Neural cell (in vitro differentiated cells): ENCODE measurements at regions not wholly inside any gene's neighbourhood (a gene's known extent, or its start where the extent isn't known, plus 50 kb on each side); places are given as distances from the start of the nearest gene placed in this dataset.
A peak's percentile ranks its signal among the peaks of the same experiment; 100 is the strongest.

Experiments
- H2AFZ ChIP-seq: fragments of 200-600, 300-800 bp; sonication (generic), shearing (Covaris generic); 2 replicates; pipeline ENCODE4 v1.6.0; 2014; ENCODE audit warnings: low read depth, mild to moderate bottlenecking, antibody characterized with exemption, low read length, moderate library complexity
- H3F3A ChIP-seq: fragments of 200-600 bp; shearing (Covaris generic); 2 replicates; pipeline ENCODE4 v1.6.1; 2016; ENCODE audit warnings: mild to moderate bottlenecking, moderate library complexity, mixed read lengths, antibody characterized with exemption, low read length; ENCODE audit not compliant: insufficient read depth, poor library complexity, severe bottlenecking
- H3K27ac ChIP-seq: fragments of 200-600, 300-800 bp; sonication (generic), shearing (Covaris generic); 2 replicates; pipeline ENCODE4 v1.5.1; 2014; ENCODE audit warnings: mild to moderate bottlenecking, low read length, moderate library complexity
- H3K27me3 ChIP-seq: fragments of 300-800, 200-600 bp; sonication (generic), shearing (Covaris generic); 2 replicates; pipeline ENCODE4 v1.6.0; 2014; ENCODE audit warnings: mild to moderate bottlenecking, low read depth, low read length, moderate library complexity; ENCODE audit not compliant: insufficient read depth
- H3K36me3 ChIP-seq: fragments of 300-800, 200-600 bp; sonication (generic), shearing (Covaris generic); 2 replicates; pipeline ENCODE4 v1.5.1; 2014; ENCODE audit warnings: mild to moderate bottlenecking, antibody characterized with exemption, low read length, moderate library complexity; ENCODE audit not compliant: insufficient read depth
- H3K4me2 ChIP-seq: fragments of 300-800, 200-600 bp; sonication (generic), shearing (Covaris generic); 2 replicates; pipeline ENCODE4 v1.6.0; 2014; ENCODE audit warnings: mild to moderate bottlenecking, low read length
- H3K4me3 ChIP-seq: fragments of 300-800, 200-600 bp; sonication (generic), shearing (Covaris generic); 2 replicates; pipeline ENCODE4 v1.5.1; 2014; ENCODE audit warnings: mild to moderate bottlenecking, low read length, moderate library complexity
- H3K79me2 ChIP-seq: fragments of 200-600 bp; shearing (Covaris generic); replicated peaks from 2 replicates; pipeline ENCODE4 v1.6.0; 2014; ENCODE audit warnings: mild to moderate bottlenecking, low read length, moderate library complexity; ENCODE audit not compliant: insufficient read depth
- H3K9ac ChIP-seq: fragments of 300-800, 200-600 bp; sonication (generic), shearing (Covaris generic); 2 replicates; pipeline ENCODE4 v1.6.1; 2016; ENCODE audit warnings: mild to moderate bottlenecking, low read length, mixed read lengths
- H3K9me2 ChIP-seq: fragments of 200-600 bp; shearing (Covaris generic); 2 replicates; pipeline ENCODE4 v1.6.1; 2016; ENCODE audit warnings: mild to moderate bottlenecking, low read length, mixed read lengths; ENCODE audit not compliant: insufficient read depth
- H3K9me3 ChIP-seq: fragments of 200-600, 300-800 bp; sonication (generic), shearing (Covaris generic); 2 replicates; pipeline ENCODE4 v1.6.1; 2016; ENCODE audit warnings: mild to moderate bottlenecking, mixed run types, low read length, moderate library complexity, mixed read lengths
- H4K20me1 ChIP-seq: fragments of 200-600 bp; shearing (Covaris generic); 2 replicates; pipeline ENCODE4 v1.6.1; 2016; ENCODE audit warnings: mild to moderate bottlenecking, mixed run types; ENCODE audit not compliant: insufficient read depth
- EP300 ChIP-seq: fragments of 450-650 bp; conservative IDR thresholded peaks from 2 replicates; pipeline ENCODE4 v1.6.1; 2014; ENCODE audit warnings: antibody characterized with exemption, mild to moderate bottlenecking, moderate library complexity; ENCODE audit not compliant: poor library complexity, severe bottlenecking
- EZH2 ChIP-seq: fragments of 200-600, 300-800 bp; shearing (Covaris generic), sonication (generic); IDR thresholded peaks from 2 replicates; pipeline ENCODE4 v1.6.1; 2014; ENCODE audit warnings: antibody characterized with exemption, low read length, borderline replicate concordance, mild to moderate bottlenecking; ENCODE audit not compliant: insufficient read depth, poor library complexity, severe bottlenecking
- MXI1 ChIP-seq: fragments of 450-650 bp; conservative IDR thresholded peaks from 2 replicates; pipeline ENCODE4 v1.6.1; 2014; ENCODE audit warnings: antibody characterized with exemption, mild to moderate bottlenecking; ENCODE audit not compliant: poor library complexity, severe bottlenecking
- POLR2AphosphoS5 ChIP-seq: IDR thresholded peaks from 2 replicates; pipeline ENCODE4 v1.6.1; 2012
- RAD21 ChIP-seq: fragments of 450-650 bp; conservative IDR thresholded peaks from 2 replicates; pipeline ENCODE4 v1.6.1; 2014; ENCODE audit warnings: antibody characterized with exemption, mild to moderate bottlenecking, moderate library complexity
- REST ChIP-seq: IDR thresholded peaks from 2 replicates; pipeline ENCODE4 v1.6.1; 2012; ENCODE audit warnings: borderline replicate concordance
- SMC3 ChIP-seq: fragments of 450-650 bp; conservative IDR thresholded peaks from 2 replicates; pipeline ENCODE4 v1.6.1; 2014; ENCODE audit warnings: antibody characterized with exemption, mild to moderate bottlenecking, moderate library complexity; ENCODE audit not compliant: poor library complexity
- TAF1 ChIP-seq: IDR thresholded peaks from 2 replicates; pipeline ENCODE4 v1.6.1; 2012; ENCODE audit warnings: low read depth
- TF ChIP-seq, protein P1 (sequence below): fragments of 450-650 bp; IDR thresholded peaks from 2 replicates; pipeline ENCODE4 v1.5.1; 2014; ENCODE audit warnings: antibody characterized with exemption, mild to moderate bottlenecking, moderate library complexity; ENCODE audit not compliant: poor library complexity, severe bottlenecking

DNA sequence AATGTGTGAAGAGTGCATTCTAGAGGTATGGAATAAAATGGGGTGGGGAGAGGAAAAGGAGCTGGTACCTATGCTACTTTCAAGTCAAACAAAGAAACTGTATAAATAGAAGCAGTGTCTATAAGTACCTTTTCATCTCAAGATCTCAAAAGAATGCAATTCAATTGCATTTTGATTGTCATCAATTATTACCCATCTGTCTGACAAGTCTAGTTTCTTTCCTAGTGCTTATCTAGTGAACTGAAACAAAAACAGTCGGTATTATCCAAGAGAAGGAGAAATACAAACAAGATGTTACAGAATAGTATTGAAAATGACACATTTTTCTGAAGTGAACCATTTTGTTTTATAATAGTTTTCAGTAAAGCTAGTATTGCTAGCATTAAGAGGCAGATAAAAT lies 754.5 kb upstream of the LRRN3 start:
- Histone ChIP-seq H3K4me2 (no peak overlapping the region), H3K79me2 (no peaks in the 10 kb centered on the region), H4K20me1 (no peaks in the 10 kb centered on the region), H3K9me3 (no peaks in the 10 kb centered on the region), H3F3A (no peaks in the 10 kb centered on the region), H3K9ac (no peak overlapping the region), H3K27me3 (no peaks in the 10 kb centered on the region), H3K9me2 (no peaks in the 10 kb centered on the region), H2AFZ (no peak overlapping the region), H3K27ac (peak overlapping the region; percentile 36), H3K36me3 (no peaks in the 10 kb centered on the region), H3K4me3 (no peak overlapping the region)
- TF ChIP-seq, protein P1, sequence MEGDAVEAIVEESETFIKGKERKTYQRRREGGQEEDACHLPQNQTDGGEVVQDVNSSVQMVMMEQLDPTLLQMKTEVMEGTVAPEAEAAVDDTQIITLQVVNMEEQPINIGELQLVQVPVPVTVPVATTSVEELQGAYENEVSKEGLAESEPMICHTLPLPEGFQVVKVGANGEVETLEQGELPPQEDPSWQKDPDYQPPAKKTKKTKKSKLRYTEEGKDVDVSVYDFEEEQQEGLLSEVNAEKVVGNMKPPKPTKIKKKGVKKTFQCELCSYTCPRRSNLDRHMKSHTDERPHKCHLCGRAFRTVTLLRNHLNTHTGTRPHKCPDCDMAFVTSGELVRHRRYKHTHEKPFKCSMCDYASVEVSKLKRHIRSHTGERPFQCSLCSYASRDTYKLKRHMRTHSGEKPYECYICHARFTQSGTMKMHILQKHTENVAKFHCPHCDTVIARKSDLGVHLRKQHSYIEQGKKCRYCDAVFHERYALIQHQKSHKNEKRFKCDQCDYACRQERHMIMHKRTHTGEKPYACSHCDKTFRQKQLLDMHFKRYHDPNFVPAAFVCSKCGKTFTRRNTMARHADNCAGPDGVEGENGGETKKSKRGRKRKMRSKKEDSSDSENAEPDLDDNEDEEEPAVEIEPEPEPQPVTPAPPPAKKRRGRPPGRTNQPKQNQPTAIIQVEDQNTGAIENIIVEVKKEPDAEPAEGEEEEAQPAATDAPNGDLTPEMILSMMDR: no peak
- TF ChIP-seq SMC3 (peak; percentile 23), POLR2AphosphoS5 (peak; percentile 74), EP300 (peak; percentile 76)

DNA sequence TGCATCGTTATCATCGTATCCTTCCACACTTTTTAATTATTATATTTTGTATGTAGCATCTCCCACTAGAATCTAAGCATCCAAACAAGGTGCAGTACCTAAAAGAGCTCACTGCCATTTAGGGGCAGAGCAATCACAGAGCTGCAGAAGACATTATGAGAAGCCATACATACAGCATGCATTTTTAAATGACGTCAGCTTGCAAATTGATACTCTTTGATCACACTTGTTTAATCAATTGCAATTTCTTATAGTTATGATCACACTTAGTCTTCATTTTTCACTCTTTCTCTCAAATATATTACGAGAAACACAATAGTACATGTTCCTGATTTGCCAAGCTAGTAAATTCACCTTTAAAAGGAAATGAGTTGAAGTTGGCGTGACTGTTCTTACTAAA lies 753.3 kb upstream of the LRRN3 start:
- Histone ChIP-seq H3K27me3 (no peaks in the 10 kb centered on the region), H3K4me2 (no peak overlapping the region), H4K20me1 (no peaks in the 10 kb centered on the region), H3K27ac (no peak overlapping the region), H3K9ac (no peak overlapping the region), H3K4me3 (no peak overlapping the region), H3F3A (no peaks in the 10 kb centered on the region), H2AFZ (no peak overlapping the region), H3K79me2 (no peaks in the 10 kb centered on the region), H3K9me2 (no peaks in the 10 kb centered on the region), H3K9me3 (no peaks in the 10 kb centered on the region), H3K36me3 (no peaks in the 10 kb centered on the region)
- TF ChIP-seq POLR2AphosphoS5 (no peak), RAD21 (no peak), EZH2 (no peak)

GRCh38 chr7:110347081-110347480 lies 743.8 kb upstream of the LRRN3 start:
- H3K4me3 ChIP-seq: no peak overlapping the region
- H3F3A ChIP-seq: no peaks in the 10 kb centered on the region
- H2AFZ ChIP-seq: no peak overlapping the region
- no peak overlapping the region for H3K27ac ChIP-seq
- no peak overlapping the region for H3K4me2 ChIP-seq
- no peaks in the 10 kb centered on the region for H3K27me3 ChIP-seq
- H4K20me1 ChIP-seq: no peaks in the 10 kb centered on the region
- TF ChIP-seq SMC3 (no peak), TAF1 (no peak), RAD21 (no peak), EZH2 (no peak), REST (no peak), MXI1 (no peak), POLR2AphosphoS5 (no peak), EP300 (no peak)
- TF ChIP-seq, protein P1: no peak
- no peaks in the 10 kb centered on the region for H3K9me2 ChIP-seq
- no peak overlapping the region for H3K9ac ChIP-seq
- no peaks in the 10 kb centered on the region for H3K9me3 ChIP-seq
- no peaks in the 10 kb centered on the region for H3K36me3 ChIP-seq
- H3K79me2 ChIP-seq: no peaks in the 10 kb centered on the region
